WTC11 (cell line): ENCODE measurements at regions not wholly inside any gene's neighbourhood (a gene's known extent, or its start where the extent isn't known, plus 50 kb on each side); places are given as distances from the start of the nearest gene placed in this dataset.

Experiments
- ATAC-seq: fragments of 200-7000 bp; cut with Tn5 transposase; 2 replicates; pipeline ENCODE4 v1.10.0; 2021; ENCODE audit warnings: mild to moderate bottlenecking, moderate library complexity
- CTCF ChIA-PET: fragments of 300-600 bp; sonication (Branson Sonifier 250); formaldehyde crosslinking; loops from one replicate; lab custom pipeline; 2021; ENCODE audit warnings: antibody characterized with exemption; lab: Charles Lee
- POLR2A ChIA-PET: fragments of 350-600 bp; sonication (Branson Sonifier 250); formaldehyde crosslinking; loops from one replicate; lab custom pipeline; 2021; ENCODE audit warnings: antibody characterized with exemption; lab: Charles Lee
- DNase-seq: peaks from one replicate; pipeline ENCODE4 v3.0.0; 2021; ENCODE audit warnings: low spot score
- H3K27ac Mint-ChIP-seq: 2 replicates; pipeline ENCODE4 v1.8.0; 2021; ENCODE audit warnings: mixed read lengths
- H3K27me3 Mint-ChIP-seq: 2 replicates; pipeline ENCODE4 v1.8.0; 2021; ENCODE audit warnings: low read depth, mild to moderate bottlenecking, moderate library complexity, mixed read lengths
- H3K36me3 Mint-ChIP-seq: 2 replicates; pipeline ENCODE4 v1.8.0; 2021; ENCODE audit warnings: mixed read lengths
- H3K4me1 Mint-ChIP-seq: 2 replicates; pipeline ENCODE4 v1.8.0; 2022; ENCODE audit warnings: mixed read lengths
- H3K4me3 Mint-ChIP-seq: 2 replicates; pipeline ENCODE4 v1.8.0; 2021; ENCODE audit warnings: mild to moderate bottlenecking, moderate library complexity, mixed read lengths
- H3K9me3 Mint-ChIP-seq: 2 replicates; pipeline ENCODE4 v1.8.0; 2021; ENCODE audit warnings: mixed read lengths
- ATF1 ChIP-seq: sonication (generic); formaldehyde crosslinking; IDR thresholded peaks from 2 replicates; pipeline ENCODE4 v1.8.1; 2023; ENCODE audit warnings: mild to moderate bottlenecking, moderate library complexity, missing genetic modification reagents
- HMGA2 ChIP-seq: fragments of 250-450 bp; sonication (Bioruptor Pico); IDR thresholded peaks from 2 replicates; pipeline ENCODE4 v1.4.0; 2021; ENCODE audit warnings: mild to moderate bottlenecking, moderate library complexity
- TCF7 ChIP-seq: sonication (generic); formaldehyde crosslinking; IDR thresholded peaks from 2 replicates; pipeline ENCODE4 v1.8.0; 2022; ENCODE audit warnings: mild to moderate bottlenecking, low read depth, missing genetic modification reagents, moderate library complexity
- TEAD1 ChIP-seq: sonication (generic); formaldehyde crosslinking; IDR thresholded peaks from 2 replicates; pipeline ENCODE4 v1.8.0; 2022; ENCODE audit warnings: mild to moderate bottlenecking, missing genetic modification reagents
- TEAD4 ChIP-seq: sonication (generic); formaldehyde crosslinking; IDR thresholded peaks from 2 replicates; pipeline ENCODE4 v1.8.0; 2022; ENCODE audit warnings: mild to moderate bottlenecking, missing genetic modification reagents
- ZBTB21 ChIP-seq: sonication (generic); formaldehyde crosslinking; IDR thresholded peaks from 2 replicates; pipeline ENCODE4 v1.8.1; 2023; ENCODE audit warnings: mild to moderate bottlenecking, missing genetic modification reagents, borderline replicate concordance
- ZNF138 ChIP-seq: sonication (generic); formaldehyde crosslinking; conservative IDR thresholded peaks from 2 replicates; pipeline ENCODE4 v1.8.1; 2022; ENCODE audit warnings: mild to moderate bottlenecking, moderate library complexity, missing genetic modification reagents
- ZNF263 ChIP-seq: sonication (generic); formaldehyde crosslinking; IDR thresholded peaks from 2 replicates; pipeline ENCODE4 v1.8.1; 2022; ENCODE audit warnings: low read depth, mild to moderate bottlenecking, moderate library complexity, missing genetic modification reagents
- ZNF317 ChIP-seq: sonication (generic); formaldehyde crosslinking; IDR thresholded peaks from 2 replicates; pipeline ENCODE4 v1.8.1; 2023; ENCODE audit warnings: low read depth, mild to moderate bottlenecking, moderate library complexity, missing genetic modification reagents, borderline replicate concordance
- ZNF396 ChIP-seq: fragments of 250-450 bp; sonication (Bioruptor Pico); IDR thresholded peaks from 2 replicates; pipeline ENCODE4 v1.8.0; 2021; ENCODE audit warnings: mild to moderate bottlenecking, moderate library complexity, borderline replicate concordance
- ZNF423 ChIP-seq: fragments of 250-450 bp; sonication (Bioruptor Pico); IDR thresholded peaks from 2 replicates; pipeline ENCODE4 v2.1.2; 2022; ENCODE audit warnings: mild to moderate bottlenecking, moderate library complexity
- TF ChIP-seq, protein P1 (sequence below): fragments of 250-450 bp; sonication (Bioruptor Pico); IDR thresholded peaks from 2 replicates; pipeline ENCODE4 v1.9.0; 2021; ENCODE audit warnings: mild to moderate bottlenecking
- TF ChIP-seq, protein P2 (sequence below): sonication (generic); formaldehyde crosslinking; IDR thresholded peaks from 2 replicates; pipeline ENCODE4 v1.8.1; 2023; ENCODE audit warnings: mild to moderate bottlenecking, missing genetic modification reagents
- TF ChIP-seq, protein P3 (sequence below): sonication (generic); formaldehyde crosslinking; conservative IDR thresholded peaks from 2 replicates; pipeline ENCODE4 v1.8.1; 2022; ENCODE audit warnings: mild to moderate bottlenecking, missing genetic modification reagents
- TF ChIP-seq, protein P4 (sequence below): sonication (generic); formaldehyde crosslinking; IDR thresholded peaks from 2 replicates; pipeline ENCODE4 v1.8.0; 2022; ENCODE audit warnings: mild to moderate bottlenecking, missing genetic modification reagents

DNA sequence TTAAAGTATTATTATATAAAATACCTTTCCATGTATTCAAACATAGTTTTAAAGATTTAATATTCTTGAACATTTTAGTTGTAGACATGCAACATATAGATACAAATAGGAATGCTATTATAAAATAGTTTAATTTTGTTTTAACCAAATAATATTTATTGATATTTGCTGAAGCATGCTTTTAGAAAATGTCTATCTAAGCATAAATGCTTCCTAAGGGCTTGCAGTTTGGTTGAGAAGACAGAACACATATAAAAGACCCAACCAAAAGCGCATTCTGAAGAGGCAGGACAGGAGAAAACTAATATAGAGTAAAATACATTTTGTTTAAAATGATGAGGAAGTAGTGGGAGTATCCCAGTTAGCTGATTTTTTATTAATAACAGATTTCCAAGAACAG lies 181.5 kb upstream of the ISL1 start:
- Mint-ChIP-seq H3K4me3 (no peak overlapping the region), H3K4me1 (peaks cover 8% of the 10 kb centered on the region), H3K9me3 (no peaks in the 10 kb centered on the region; the same call in 1 of the 2 replicates), H3K27me3 (no peaks in the 10 kb centered on the region), H3K36me3 (no peaks in the 10 kb centered on the region), H3K27ac (no peak overlapping the region)
- ATAC-seq (no peak), DNase-seq (no peak)
- ChIA-PET POLR2A (no interaction called here), CTCF (no interaction called here)
- TF ChIP-seq ZNF263 (CRISPR knock-in tag) = no peak
- TF ChIP-seq, protein P1, sequence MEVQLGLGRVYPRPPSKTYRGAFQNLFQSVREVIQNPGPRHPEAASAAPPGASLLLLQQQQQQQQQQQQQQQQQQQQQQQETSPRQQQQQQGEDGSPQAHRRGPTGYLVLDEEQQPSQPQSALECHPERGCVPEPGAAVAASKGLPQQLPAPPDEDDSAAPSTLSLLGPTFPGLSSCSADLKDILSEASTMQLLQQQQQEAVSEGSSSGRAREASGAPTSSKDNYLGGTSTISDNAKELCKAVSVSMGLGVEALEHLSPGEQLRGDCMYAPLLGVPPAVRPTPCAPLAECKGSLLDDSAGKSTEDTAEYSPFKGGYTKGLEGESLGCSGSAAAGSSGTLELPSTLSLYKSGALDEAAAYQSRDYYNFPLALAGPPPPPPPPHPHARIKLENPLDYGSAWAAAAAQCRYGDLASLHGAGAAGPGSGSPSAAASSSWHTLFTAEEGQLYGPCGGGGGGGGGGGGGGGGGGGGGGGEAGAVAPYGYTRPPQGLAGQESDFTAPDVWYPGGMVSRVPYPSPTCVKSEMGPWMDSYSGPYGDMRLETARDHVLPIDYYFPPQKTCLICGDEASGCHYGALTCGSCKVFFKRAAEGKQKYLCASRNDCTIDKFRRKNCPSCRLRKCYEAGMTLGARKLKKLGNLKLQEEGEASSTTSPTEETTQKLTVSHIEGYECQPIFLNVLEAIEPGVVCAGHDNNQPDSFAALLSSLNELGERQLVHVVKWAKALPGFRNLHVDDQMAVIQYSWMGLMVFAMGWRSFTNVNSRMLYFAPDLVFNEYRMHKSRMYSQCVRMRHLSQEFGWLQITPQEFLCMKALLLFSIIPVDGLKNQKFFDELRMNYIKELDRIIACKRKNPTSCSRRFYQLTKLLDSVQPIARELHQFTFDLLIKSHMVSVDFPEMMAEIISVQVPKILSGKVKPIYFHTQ (CRISPR knock-in tag) = no peak
- TF ChIP-seq, protein P2, sequence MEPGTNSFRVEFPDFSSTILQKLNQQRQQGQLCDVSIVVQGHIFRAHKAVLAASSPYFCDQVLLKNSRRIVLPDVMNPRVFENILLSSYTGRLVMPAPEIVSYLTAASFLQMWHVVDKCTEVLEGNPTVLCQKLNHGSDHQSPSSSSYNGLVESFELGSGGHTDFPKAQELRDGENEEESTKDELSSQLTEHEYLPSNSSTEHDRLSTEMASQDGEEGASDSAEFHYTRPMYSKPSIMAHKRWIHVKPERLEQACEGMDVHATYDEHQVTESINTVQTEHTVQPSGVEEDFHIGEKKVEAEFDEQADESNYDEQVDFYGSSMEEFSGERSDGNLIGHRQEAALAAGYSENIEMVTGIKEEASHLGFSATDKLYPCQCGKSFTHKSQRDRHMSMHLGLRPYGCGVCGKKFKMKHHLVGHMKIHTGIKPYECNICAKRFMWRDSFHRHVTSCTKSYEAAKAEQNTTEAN (CRISPR knock-in tag) = no peak
- TF ChIP-seq ZNF396 = no peak
- TF ChIP-seq TCF7 (CRISPR knock-in tag) = no peak
- TF ChIP-seq ZNF138 = no peak
- TF ChIP-seq, protein P3, sequence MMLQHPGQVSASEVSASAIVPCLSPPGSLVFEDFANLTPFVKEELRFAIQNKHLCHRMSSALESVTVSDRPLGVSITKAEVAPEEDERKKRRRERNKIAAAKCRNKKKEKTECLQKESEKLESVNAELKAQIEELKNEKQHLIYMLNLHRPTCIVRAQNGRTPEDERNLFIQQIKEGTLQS (CRISPR knock-in tag) = no peak

DNA sequence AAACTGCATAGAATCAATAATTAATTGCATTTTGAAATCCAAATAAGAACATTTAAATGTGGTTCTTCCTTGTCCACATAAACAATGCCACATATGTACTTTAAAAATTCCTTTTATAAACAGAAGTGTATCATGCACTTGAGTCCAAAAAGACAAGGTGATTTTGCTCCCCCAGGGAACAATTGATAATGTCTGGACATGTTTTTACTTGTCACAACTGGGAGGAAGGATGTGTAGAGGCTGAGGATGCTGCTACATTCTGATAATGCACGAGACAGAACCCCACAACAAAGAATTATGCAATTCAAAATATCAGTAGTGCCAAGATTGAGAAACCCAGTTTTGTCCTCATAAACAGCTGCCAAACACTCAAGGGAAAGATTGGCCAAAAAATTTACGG lies 181.1 kb upstream of the ISL1 start:
- Mint-ChIP-seq H3K36me3 (no peaks in the 10 kb centered on the region), H3K4me3 (no peak overlapping the region), H3K9me3 (no peaks in the 10 kb centered on the region; the same call in 1 of the 2 replicates), H3K27ac (no peak overlapping the region)
- CTCF ChIA-PET = no interaction called here
- POLR2A ChIA-PET = no interaction called here
- TF ChIP-seq HMGA2 = no peak
- TF ChIP-seq, protein P3 (CRISPR knock-in tag) = no peak
- TF ChIP-seq, protein P4, sequence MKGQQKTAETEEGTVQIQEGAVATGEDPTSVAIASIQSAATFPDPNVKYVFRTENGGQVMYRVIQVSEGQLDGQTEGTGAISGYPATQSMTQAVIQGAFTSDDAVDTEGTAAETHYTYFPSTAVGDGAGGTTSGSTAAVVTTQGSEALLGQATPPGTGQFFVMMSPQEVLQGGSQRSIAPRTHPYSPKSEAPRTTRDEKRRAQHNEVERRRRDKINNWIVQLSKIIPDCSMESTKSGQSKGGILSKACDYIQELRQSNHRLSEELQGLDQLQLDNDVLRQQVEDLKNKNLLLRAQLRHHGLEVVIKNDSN (CRISPR knock-in tag) = no peak
- TF ChIP-seq, all 79 proteins: peak for 0
- ATAC-seq = no peak
- DNase-seq = no peak
- Mint-ChIP-seq H3K4me1 (peaks cover 8% of the 10 kb centered on the region), H3K27me3 (no peaks in the 10 kb centered on the region)

DNA sequence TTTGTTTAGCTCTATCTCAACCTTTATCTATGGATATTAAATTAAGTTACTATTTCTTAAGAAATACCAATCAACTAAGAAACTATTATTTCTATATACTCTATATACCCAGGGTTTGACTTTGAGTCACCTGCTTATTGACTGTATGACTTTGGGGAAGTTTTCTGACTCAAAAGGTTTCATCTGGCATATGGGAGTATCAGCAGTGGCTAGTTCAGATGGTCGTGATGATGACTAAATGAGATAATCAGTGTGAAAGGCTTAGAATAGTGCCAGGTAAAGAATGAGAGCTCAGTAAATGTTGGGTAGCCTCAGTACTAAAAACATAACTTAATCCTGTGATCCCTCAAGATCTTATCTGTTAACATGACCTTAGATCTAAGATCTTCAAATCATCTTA lies 179.7 kb upstream of the ISL1 start:
- Mint-ChIP-seq H3K4me3 (no peak overlapping the region), H3K36me3 (no peaks in the 10 kb centered on the region), H3K27ac (no peak overlapping the region), H3K4me1 (peaks cover 3% of the 10 kb centered on the region), H3K27me3 (no peaks in the 10 kb centered on the region), H3K9me3 (no peaks in the 10 kb centered on the region; the same call in 1 of the 2 replicates)
- no peak for TF ChIP-seq TEAD1 (CRISPR knock-in tag)
- no peak for TF ChIP-seq ZBTB21 (CRISPR knock-in tag)
- no peak for TF ChIP-seq ATF1 (CRISPR knock-in tag)
- no peak for TF ChIP-seq ZNF423 (CRISPR knock-in tag)
- TF ChIP-seq TEAD4 (CRISPR knock-in tag) = no peak
- no peak for TF ChIP-seq ZNF317 (CRISPR knock-in tag)
- no peak for TF ChIP-seq ZNF263 (CRISPR knock-in tag)
- POLR2A ChIA-PET = no interaction called here
- CTCF ChIA-PET = no interaction called here
- ATAC-seq (no peak), DNase-seq (no peak)
